Activated CD4-positive, alpha-beta T cell treated with anti-CD3 and anti-CD28 coated beads, Interleukin-2, Interleukin-4, amounts not matched to agents 100 ng/mL and 50 ng/mL, durations not matched to agents 16 hours and 8 hours (primary cell): ENCODE measurements at regions not wholly inside any gene's neighbourhood (a gene's known extent, or its start where the extent isn't known, plus 50 kb on each side); places are given as distances from the start of the nearest gene placed in this dataset.

ENCODE experiments used
- DNase-seq: peaks from one replicate; pipeline ENCODE4 v3.0.0-alpha.2; 2020; ENCODE audit warnings: low spot score

- DNase-seq: no peak
These were observed 213.2 kb upstream of the DCBLD2 start for GRCh38 chr3:99114565-99115291.

- DNase-seq: no peak
These were observed 209.7 kb upstream of the DCBLD2 start for GRCh38 chr3:99111235-99111634.

- no peak for DNase-seq
These were observed 208.9 kb upstream of the DCBLD2 start for GRCh38 chr3:99110401-99110800.

- no peak for DNase-seq
These were observed 207.0 kb upstream of the DCBLD2 start for GRCh38 chr3:99108508-99108907.

GRCh38 chr3:99094606-99095005 is 193.1 kb upstream of the DCBLD2 start:
- DNase-seq: no peak

- DNase-seq: no peak
These were observed 185.8 kb upstream of the DCBLD2 start for GRCh38 chr3:99087277-99087676.

GRCh38 chr3:99084826-99085225 is 183.3 kb upstream of the DCBLD2 start:
- no peak for DNase-seq

GRCh38 chr3:99084156-99084555 is 182.7 kb upstream of the DCBLD2 start:
- no peak for DNase-seq

GRCh38 chr3:99071096-99071495 is 169.6 kb upstream of the DCBLD2 start:
- DNase-seq: no peak

GRCh38 chr3:99069973-99070372 is 168.5 kb upstream of the DCBLD2 start:
- no peak for DNase-seq

- DNase-seq: no peak
These were observed 165.4 kb upstream of the DCBLD2 start for GRCh38 chr3:99066863-99067262.

GRCh38 chr3:99049164-99049563 is 147.7 kb upstream of the DCBLD2 start:
- no peak for DNase-seq

GRCh38 chr3:99041747-99042146 is 140.3 kb upstream of the DCBLD2 start:
- DNase-seq: no peak

GRCh38 chr3:99031778-99032177 is 130.3 kb upstream of the DCBLD2 start:
- DNase-seq: no peak

GRCh38 chr3:99023590-99024192 is 122.2 kb upstream of the DCBLD2 start:
- peak; percentile 1 for DNase-seq

GRCh38 chr3:99021466-99021865 is 120.0 kb upstream of the DCBLD2 start:
- DNase-seq: no peak

- DNase-seq: no peak
These were observed 115.0 kb upstream of the DCBLD2 start for GRCh38 chr3:99016452-99016851.

GRCh38 chr3:99013777-99014315 is 112.4 kb upstream of the DCBLD2 start:
- no peak for DNase-seq

- DNase-seq: no peak
These were observed 111.6 kb upstream of the DCBLD2 start for GRCh38 chr3:99013077-99013476.

- DNase-seq: no peak
These were observed 110.6 kb upstream of the DCBLD2 start for GRCh38 chr3:99012051-99012450.

GRCh38 chr3:99009851-99010250 is 108.4 kb upstream of the DCBLD2 start:
- DNase-seq: no peak

- DNase-seq: no peak
These were observed 105.2 kb upstream of the DCBLD2 start for GRCh38 chr3:99006686-99007085.

GRCh38 chr3:98999675-99000074 is 98.2 kb upstream of the DCBLD2 start:
- DNase-seq: no peak
